SU-DHL-6 (cell line): ENCODE measurements at regions not wholly inside any gene's neighbourhood (a gene's known extent, or its start where the extent isn't known, plus 50 kb on each side); places are given as distances from the start of the nearest gene placed in this dataset.

ENCODE experiments used
- CTCF ChIP-seq: fragments of 200-600 bp; sonication (generic); IDR thresholded peaks from one replicate; pipeline ENCODE4 v1.5.1; 2017; ENCODE audit warnings: antibody characterized with exemption, mild to moderate bottlenecking, low read length, moderate library complexity; ENCODE audit not compliant: insufficient read depth, poor library complexity, severe bottlenecking
- EZH2phosphoT487 ChIP-seq: fragments of 200-600 bp; sonication (generic), shearing (Covaris generic); conservative IDR thresholded peaks from 2 replicates; pipeline ENCODE4 v1.6.1; 2018; ENCODE audit warnings: mild to moderate bottlenecking, antibody characterized with exemption, low read length, moderate library complexity, mixed read lengths

GRCh38 chr2:43135583-43135982 lies 90.8 kb downstream of the ZFP36L2 start:
- TF ChIP-seq CTCF (no peak), EZH2phosphoT487 (no peak)
